GM19397 (cell line): ENCODE measurements at regions not wholly inside any gene's neighbourhood (a gene's known extent, or its start where the extent isn't known, plus 50 kb on each side); places are given as distances from the start of the nearest gene placed in this dataset.
"Not testable (repeated sequence)": the region's sequence is repeated elsewhere in the genome, so short reads cannot be mapped to it uniquely, and the experiment has no call there.

Source experiments
- ATAC-seq: cut with Tn5 transposase; IDR thresholded peaks from one replicate; pipeline ENCODE4 v1.9.1; 2021; ENCODE audit warnings: mild to moderate bottlenecking, moderate library complexity; ENCODE audit not compliant: unreplicated experiment

- ATAC-seq, result not testable (repeated sequence)
These were observed 161.4 kb downstream of the BCL2L11 start for GRCh38 chr2:111282162-111282561.

GRCh38 chr2:111287646-111288568 lies 167.2 kb downstream of the BCL2L11 start:
- ATAC-seq, result not testable (repeated sequence)

GRCh38 chr2:111290370-111290769 lies 169.7 kb downstream of the BCL2L11 start:
- ATAC-seq, result not testable (repeated sequence)

- not testable (repeated sequence) for ATAC-seq
These were observed 170.9 kb downstream of the BCL2L11 start for GRCh38 chr2:111291566-111291965.

- ATAC-seq, result not testable (repeated sequence)
These were observed 171.7 kb downstream of the BCL2L11 start for GRCh38 chr2:111292232-111292968.

GRCh38 chr2:111294699-111295098 lies 174.0 kb downstream of the BCL2L11 start:
- ATAC-seq, result not testable (repeated sequence)

GRCh38 chr2:111296122-111296804 lies 175.5 kb downstream of the BCL2L11 start:
- ATAC-seq, result not testable (repeated sequence)

- not testable (repeated sequence) for ATAC-seq
These were observed 176.4 kb downstream of the BCL2L11 start for GRCh38 chr2:111297128-111297527.

- ATAC-seq, result not testable (repeated sequence)
These were observed 178.2 kb downstream of the BCL2L11 start for GRCh38 chr2:111298927-111299326.

GRCh38 chr2:111299635-111300034 lies 178.9 kb downstream of the BCL2L11 start:
- ATAC-seq, result not testable (repeated sequence)

- not testable (repeated sequence) for ATAC-seq
These were observed 181.0 kb downstream of the BCL2L11 start for GRCh38 chr2:111301677-111302076.

- ATAC-seq, result not testable (repeated sequence)
These were observed 181.9 kb downstream of the BCL2L11 start for GRCh38 chr2:111302397-111303218.

- not testable (repeated sequence) for ATAC-seq
These were observed 186.6 kb downstream of the BCL2L11 start for GRCh38 chr2:111307302-111307701.

GRCh38 chr2:111309231-111310075 lies 188.7 kb downstream of the BCL2L11 start:
- ATAC-seq, result not testable (repeated sequence)

- not testable (repeated sequence) for ATAC-seq
These were observed 189.7 kb downstream of the BCL2L11 start for GRCh38 chr2:111310395-111310794.

GRCh38 chr2:111311568-111311967 lies 190.9 kb downstream of the BCL2L11 start:
- not testable (repeated sequence) for ATAC-seq

GRCh38 chr2:111312897-111313607 lies 192.3 kb downstream of the BCL2L11 start:
- ATAC-seq, result not testable (repeated sequence)

GRCh38 chr2:111313711-111314110 lies 193.0 kb downstream of the BCL2L11 start:
- not testable (repeated sequence) for ATAC-seq
